ENCODE measurements at regions not wholly inside any gene's neighbourhood (a gene's known extent, or its start where the extent isn't known, plus 50 kb on each side); places are given as distances from the start of the nearest gene placed in this dataset.

- H3K27me3 ChIP-seq (ENCODE audit: control insufficient read depth in 3 of 3, insufficient read depth in 3 of 3, low read length in 2 of 3): peaks cover 0 to 2% (median 0%) of the 10 kb centered on the region in 3 donors
- H3K9me3 ChIP-seq (ENCODE audit: control insufficient read depth in 4 of 4, insufficient read depth in 3 of 4, low read length in 3 of 4): peaks cover 0 to 2% (median 0%) of the 10 kb centered on the region in 4 donors
- WGBS, 2 donors: 95 to 98% methylated on average over 2 of the region's 2 CpGs
- no peak overlapping the region for H3K9ac ChIP-seq (ENCODE audit: insufficient read depth in 1 of 2, low read length in 2 of 2)
- no peaks in the 10 kb centered on the region for H3K36me3 ChIP-seq (ENCODE audit: control insufficient read depth in 4 of 4, insufficient read depth in 4 of 4, low read length in 4 of 4)
- H3K4me1 ChIP-seq (ENCODE audit: control insufficient read depth in 5 of 5, insufficient read depth in 5 of 5, low read length in 5 of 5): peaks cover 0 to 9% (median 0%) of the 10 kb centered on the region in 5 donors
- no peak for DNase-seq
- H3K4me3 ChIP-seq: no peak overlapping the region
- H3K27ac ChIP-seq (ENCODE audit: low read depth in 1 of 2, low read length in 1 of 2): no peak overlapping the region
- no peak for TF ChIP-seq CTCF (IDR thresholded peaks at IDR 0.05; ENCODE audit: control extremely low read depth, extremely low read depth)
- no peak for ATAC-seq (ENCODE audit: insufficient read depth, low FRiP score)
These were observed 104.0 kb downstream of the AIPL1 start for GRCh38 chr17:6330936-6331335.

- H3K9me3 ChIP-seq (ENCODE audit: control insufficient read depth in 4 of 4, insufficient read depth in 3 of 4, low read length in 3 of 4): peaks cover 0 to 2% (median 0%) of the 10 kb centered on the region in 4 donors
- H3K27me3 ChIP-seq (ENCODE audit: control insufficient read depth in 3 of 3, insufficient read depth in 3 of 3, low read length in 2 of 3): peaks cover 0 to 6% (median 0%) of the 10 kb centered on the region in 3 donors
- no peak overlapping the region for H3K4me3 ChIP-seq
- 79 to 90% methylated on average over 4 of the region's 4 CpGs for WGBS, 2 donors
- DNase-seq (no peak), ATAC-seq (ENCODE audit: insufficient read depth, low FRiP score) (no peak)
- no peak for TF ChIP-seq CTCF (IDR thresholded peaks at IDR 0.05; ENCODE audit: control extremely low read depth, extremely low read depth)
- H3K9ac ChIP-seq (ENCODE audit: insufficient read depth in 1 of 2, low read length in 2 of 2): no peak overlapping the region
- H3K36me3 ChIP-seq (ENCODE audit: control insufficient read depth in 4 of 4, insufficient read depth in 4 of 4, low read length in 4 of 4): no peaks in the 10 kb centered on the region
- peaks cover 0 to 14% (median 0%) of the 10 kb centered on the region in 5 donors for H3K4me1 ChIP-seq (ENCODE audit: control insufficient read depth in 5 of 5, insufficient read depth in 5 of 5, low read length in 5 of 5)
- H3K27ac ChIP-seq (ENCODE audit: low read depth in 1 of 2, low read length in 1 of 2): no peak overlapping the region
These were observed 106.6 kb downstream of the AIPL1 start for GRCh38 chr17:6328279-6328678.

GRCh38 chr17:6327007-6327406 lies 107.9 kb downstream of the AIPL1 start:
- H3K4me1 ChIP-seq (ENCODE audit: control insufficient read depth in 5 of 5, insufficient read depth in 5 of 5, low read length in 5 of 5): peaks cover 0 to 14% (median 0%) of the 10 kb centered on the region in 5 donors
- no peak overlapping the region for H3K4me3 ChIP-seq
- H3K27me3 ChIP-seq (ENCODE audit: control insufficient read depth in 3 of 3, insufficient read depth in 3 of 3, low read length in 2 of 3): peaks cover 0 to 6% (median 0%) of the 10 kb centered on the region in 3 donors
- peaks cover 0 to 2% (median 0%) of the 10 kb centered on the region in 4 donors for H3K9me3 ChIP-seq (ENCODE audit: control insufficient read depth in 4 of 4, insufficient read depth in 3 of 4, low read length in 3 of 4)
- WGBS, 2 donors: 10 to 21% methylated on average over 6 of the region's 6 CpGs
- ATAC-seq (ENCODE audit: insufficient read depth, low FRiP score) (peak; percentile 58), DNase-seq (peak; percentile 15 to 61 (median 30))
- H3K9ac ChIP-seq (ENCODE audit: insufficient read depth in 1 of 2, low read length in 2 of 2): no peak overlapping the region
- no peak for TF ChIP-seq CTCF (IDR thresholded peaks at IDR 0.05; ENCODE audit: control extremely low read depth, extremely low read depth)
- H3K27ac ChIP-seq (ENCODE audit: low read depth in 1 of 2, low read length in 1 of 2): no peak overlapping the region
- no peaks in the 10 kb centered on the region for H3K36me3 ChIP-seq (ENCODE audit: control insufficient read depth in 4 of 4, insufficient read depth in 4 of 4, low read length in 4 of 4)

GRCh38 chr17:6326483-6326882 lies 108.4 kb downstream of the AIPL1 start:
- Histone ChIP-seq H3K4me3 (no peak overlapping the region), H3K4me1 (ENCODE audit: control insufficient read depth in 5 of 5, insufficient read depth in 5 of 5, low read length in 5 of 5) (peaks cover 0 to 14% (median 0%) of the 10 kb centered on the region in 5 donors), H3K36me3 (ENCODE audit: control insufficient read depth in 4 of 4, insufficient read depth in 4 of 4, low read length in 4 of 4) (no peaks in the 10 kb centered on the region), H3K27ac (ENCODE audit: low read depth in 1 of 2, low read length in 1 of 2) (peak overlapping the region; percentile 0 to 57), H3K27me3 (ENCODE audit: control insufficient read depth in 3 of 3, insufficient read depth in 3 of 3, low read length in 2 of 3) (peaks cover 0 to 6% (median 0%) of the 10 kb centered on the region in 3 donors), H3K9me3 (ENCODE audit: control insufficient read depth in 4 of 4, insufficient read depth in 3 of 4, low read length in 3 of 4) (peaks cover 0 to 2% (median 0%) of the 10 kb centered on the region in 4 donors), H3K9ac (ENCODE audit: insufficient read depth in 1 of 2, low read length in 2 of 2) (no peak overlapping the region)
- WGBS, 2 donors: 72 to 81% methylated on average over 8 of the region's 8 CpGs
- no peak for ATAC-seq (ENCODE audit: insufficient read depth, low FRiP score)
- no peak for DNase-seq
- no peak for TF ChIP-seq CTCF (IDR thresholded peaks at IDR 0.05; ENCODE audit: control extremely low read depth, extremely low read depth)

Measured in lung (tissue), 11 donors.